ENCODE measurements at regions not wholly inside any gene's neighbourhood (a gene's known extent, or its start where the extent isn't known, plus 50 kb on each side); places are given as distances from the start of the nearest gene placed in this dataset.

DNA sequence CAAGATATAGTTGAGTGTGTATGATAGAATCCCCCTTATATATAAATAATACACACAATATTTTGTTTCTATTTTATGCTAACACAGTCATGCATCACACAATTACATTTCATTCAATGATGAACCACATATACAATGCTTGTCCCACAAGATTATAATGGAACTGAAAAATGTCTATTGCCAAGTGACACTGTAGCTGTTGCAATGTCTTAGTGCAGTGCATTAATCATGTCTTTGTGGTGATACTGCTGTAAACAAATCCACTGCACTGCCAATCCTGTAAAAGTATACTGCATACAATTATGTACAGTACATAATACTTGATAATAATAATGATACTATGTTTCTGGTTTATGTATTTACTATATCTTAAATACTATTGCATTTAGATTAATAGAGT, 512.1 kb upstream of the CNTN3 start:
- no peaks in the 10 kb centered on the region for H3K36me3 ChIP-seq
- no peak overlapping the region for H3K27ac ChIP-seq
- no peak for DNase-seq (ENCODE audit: low spot score)
- no peaks in the 10 kb centered on the region for H3K4me1 ChIP-seq
- TF ChIP-seq, protein P1, sequence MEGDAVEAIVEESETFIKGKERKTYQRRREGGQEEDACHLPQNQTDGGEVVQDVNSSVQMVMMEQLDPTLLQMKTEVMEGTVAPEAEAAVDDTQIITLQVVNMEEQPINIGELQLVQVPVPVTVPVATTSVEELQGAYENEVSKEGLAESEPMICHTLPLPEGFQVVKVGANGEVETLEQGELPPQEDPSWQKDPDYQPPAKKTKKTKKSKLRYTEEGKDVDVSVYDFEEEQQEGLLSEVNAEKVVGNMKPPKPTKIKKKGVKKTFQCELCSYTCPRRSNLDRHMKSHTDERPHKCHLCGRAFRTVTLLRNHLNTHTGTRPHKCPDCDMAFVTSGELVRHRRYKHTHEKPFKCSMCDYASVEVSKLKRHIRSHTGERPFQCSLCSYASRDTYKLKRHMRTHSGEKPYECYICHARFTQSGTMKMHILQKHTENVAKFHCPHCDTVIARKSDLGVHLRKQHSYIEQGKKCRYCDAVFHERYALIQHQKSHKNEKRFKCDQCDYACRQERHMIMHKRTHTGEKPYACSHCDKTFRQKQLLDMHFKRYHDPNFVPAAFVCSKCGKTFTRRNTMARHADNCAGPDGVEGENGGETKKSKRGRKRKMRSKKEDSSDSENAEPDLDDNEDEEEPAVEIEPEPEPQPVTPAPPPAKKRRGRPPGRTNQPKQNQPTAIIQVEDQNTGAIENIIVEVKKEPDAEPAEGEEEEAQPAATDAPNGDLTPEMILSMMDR (IDR thresholded peaks at IDR 0.05) = no peak
- no peak overlapping the region for H3K4me3 ChIP-seq
- no peaks in the 10 kb centered on the region for H3K27me3 ChIP-seq
- no peaks in the 10 kb centered on the region for H3K9me3 ChIP-seq

DNA sequence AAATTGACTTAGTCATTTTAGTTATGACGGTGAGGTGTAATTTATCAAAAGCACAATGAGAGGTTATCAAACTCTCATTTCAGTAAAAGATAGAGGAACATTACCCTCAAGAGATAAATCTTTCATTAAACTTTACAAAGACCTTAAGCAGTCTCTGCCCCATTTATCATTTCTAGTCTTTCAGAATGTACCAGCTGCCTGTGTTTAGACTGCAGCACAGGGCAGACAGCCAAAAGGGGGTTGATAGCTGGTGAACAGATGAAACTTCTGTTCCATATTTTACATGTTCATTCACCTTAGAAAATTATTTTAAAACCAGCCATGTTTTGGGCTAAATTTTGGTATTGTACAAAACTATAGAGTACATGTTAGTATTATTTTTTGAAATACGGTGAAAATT, 514.6 kb upstream of the CNTN3 start:
- TF ChIP-seq, protein P1 (IDR thresholded peaks at IDR 0.05) = no peak
- H3K4me3 ChIP-seq = no peak overlapping the region
- no peaks in the 10 kb centered on the region for H3K9me3 ChIP-seq
- no peaks in the 10 kb centered on the region for H3K4me1 ChIP-seq
- H3K27ac ChIP-seq = no peak overlapping the region
- DNase-seq (ENCODE audit: low spot score) = no peak
- H3K27me3 ChIP-seq = no peaks in the 10 kb centered on the region
- H3K36me3 ChIP-seq = no peaks in the 10 kb centered on the region

DNA sequence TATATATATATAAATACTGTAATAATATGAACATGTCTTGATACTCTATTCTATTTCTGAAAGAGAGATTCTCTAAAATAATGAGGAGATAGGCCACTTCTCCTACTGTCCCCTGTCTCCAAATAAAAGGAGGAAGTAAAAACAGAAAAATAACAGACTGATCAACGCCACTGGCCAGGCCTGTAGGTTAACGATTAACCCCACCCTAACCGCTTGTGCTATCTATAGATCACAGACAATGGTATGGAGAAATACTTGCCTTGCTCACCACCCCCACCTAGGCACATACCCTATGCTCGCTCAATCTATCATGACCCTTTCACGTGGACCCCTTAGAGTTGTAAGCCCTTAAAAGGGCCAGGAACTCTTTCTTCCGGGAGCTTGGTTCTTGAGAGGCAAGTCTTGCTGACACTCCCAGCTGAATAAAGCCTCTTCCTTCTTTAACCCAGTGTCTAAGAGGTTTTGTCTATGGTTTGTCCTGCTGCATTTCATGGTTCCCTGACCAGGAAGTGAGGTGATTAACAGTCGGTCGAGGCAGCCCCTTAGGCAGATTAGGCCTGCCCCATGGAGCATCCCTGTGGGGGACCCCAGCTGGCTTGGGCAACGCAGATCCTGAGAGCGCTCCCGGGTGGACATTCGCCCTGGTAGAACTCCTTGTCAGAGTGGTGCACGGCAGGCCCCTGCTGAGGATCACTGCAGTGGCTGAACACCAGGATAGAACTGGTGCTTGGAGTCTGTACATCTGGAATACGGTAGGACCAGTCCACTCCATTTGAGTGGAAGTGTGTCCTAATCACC, 521.8 kb upstream of the CNTN3 start:
- no peaks in the 10 kb centered on the region for H3K4me1 ChIP-seq
- H3K36me3 ChIP-seq = no peaks in the 10 kb centered on the region
- no peak overlapping the region for H3K27ac ChIP-seq
- DNase-seq (ENCODE audit: low spot score) = no peak
- H3K9me3 ChIP-seq = no peaks in the 10 kb centered on the region
- H3K27me3 ChIP-seq = no peaks in the 10 kb centered on the region
- H3K4me3 ChIP-seq = no peak overlapping the region
- TF ChIP-seq, protein P1 (IDR thresholded peaks at IDR 0.05) = no peak

DNA sequence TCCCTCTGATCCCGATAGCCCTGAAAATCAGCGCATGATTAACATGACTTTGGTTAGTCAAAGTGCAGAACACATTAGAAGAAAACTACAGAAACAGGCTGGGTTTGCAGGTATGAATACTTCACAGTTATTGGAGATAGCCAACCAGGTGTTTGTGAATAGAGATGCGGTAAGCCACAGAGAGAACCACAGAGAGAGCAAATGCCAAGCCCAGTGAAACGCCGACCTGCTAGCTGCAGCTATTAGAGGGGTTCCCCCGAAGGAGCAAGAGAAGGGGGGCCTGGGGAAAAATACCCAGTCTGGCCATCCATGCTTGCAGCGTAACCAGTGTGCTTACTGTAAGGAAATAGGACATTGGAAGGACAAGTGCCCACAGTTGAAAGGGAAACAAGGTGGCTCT, 523.9 kb upstream of the CNTN3 start:
- no peaks in the 10 kb centered on the region for H3K9me3 ChIP-seq
- no peaks in the 10 kb centered on the region for H3K27me3 ChIP-seq
- TF ChIP-seq, protein P1 (IDR thresholded peaks at IDR 0.05) = no peak
- no peaks in the 10 kb centered on the region for H3K36me3 ChIP-seq
- H3K27ac ChIP-seq = no peak overlapping the region
- no peaks in the 10 kb centered on the region for H3K4me1 ChIP-seq
- no peak for DNase-seq (ENCODE audit: low spot score)
- no peak overlapping the region for H3K4me3 ChIP-seq

DNA sequence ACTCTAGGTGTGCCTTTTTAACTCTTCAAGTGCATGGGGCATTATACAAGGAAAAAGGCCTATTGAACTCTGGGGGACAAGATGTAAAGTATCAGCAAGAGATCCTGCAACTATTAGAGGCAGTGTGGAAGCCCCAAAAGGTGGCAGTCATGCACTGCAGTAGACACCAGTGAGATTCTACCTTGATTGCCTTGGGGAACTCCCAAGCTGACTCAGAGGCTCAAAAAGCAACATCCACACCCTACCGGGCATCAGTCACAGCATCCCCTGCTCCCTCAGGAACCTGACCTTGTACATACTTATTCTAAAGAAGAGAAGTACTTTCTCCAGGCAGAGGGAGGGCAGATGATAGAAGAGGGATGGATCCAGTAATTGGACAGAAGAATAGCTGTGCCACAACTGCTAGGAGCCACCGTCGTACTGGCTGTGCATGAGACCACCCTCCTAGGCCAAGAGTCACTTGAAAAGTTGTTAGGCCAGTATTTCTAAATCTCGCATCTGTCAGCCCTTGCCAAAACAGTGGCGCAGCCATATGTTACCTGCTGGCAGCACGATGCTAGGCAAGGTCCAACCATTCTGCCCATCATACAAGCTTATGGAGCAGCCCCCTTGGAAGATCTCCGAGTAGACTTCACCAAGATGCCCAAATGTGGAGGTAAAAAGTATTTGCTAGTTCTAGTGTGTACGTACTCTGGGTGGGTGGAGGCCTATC, 523.1 kb upstream of the FRG2C start:
- Histone ChIP-seq H3K4me1 (no peaks in the 10 kb centered on the region), H3K4me3 (no peak overlapping the region), H3K27ac (no peak overlapping the region), H3K36me3 (no peaks in the 10 kb centered on the region), H3K9me3 (no peaks in the 10 kb centered on the region), H3K27me3 (no peaks in the 10 kb centered on the region)
- DNase-seq (ENCODE audit: low spot score) = no peak
- TF ChIP-seq, protein P1 (IDR thresholded peaks at IDR 0.05) = no peak

Data from right atrium auricular region (tissue), 2 donors.